GM21619 (cell line): ENCODE measurements at regions not wholly inside any gene's neighbourhood (a gene's known extent, or its start where the extent isn't known, plus 50 kb on each side); places are given as distances from the start of the nearest gene placed in this dataset.

ENCODE experiments used
- ATAC-seq: cut with Tn5 transposase; IDR thresholded peaks from one replicate; pipeline ENCODE4 v1.9.1; 2021; ENCODE audit not compliant: unreplicated experiment

- ATAC-seq = no peak
These were observed 114.8 kb upstream of the SERTAD2 start for GRCh38 chr2:64768491-64769005.

DNA sequence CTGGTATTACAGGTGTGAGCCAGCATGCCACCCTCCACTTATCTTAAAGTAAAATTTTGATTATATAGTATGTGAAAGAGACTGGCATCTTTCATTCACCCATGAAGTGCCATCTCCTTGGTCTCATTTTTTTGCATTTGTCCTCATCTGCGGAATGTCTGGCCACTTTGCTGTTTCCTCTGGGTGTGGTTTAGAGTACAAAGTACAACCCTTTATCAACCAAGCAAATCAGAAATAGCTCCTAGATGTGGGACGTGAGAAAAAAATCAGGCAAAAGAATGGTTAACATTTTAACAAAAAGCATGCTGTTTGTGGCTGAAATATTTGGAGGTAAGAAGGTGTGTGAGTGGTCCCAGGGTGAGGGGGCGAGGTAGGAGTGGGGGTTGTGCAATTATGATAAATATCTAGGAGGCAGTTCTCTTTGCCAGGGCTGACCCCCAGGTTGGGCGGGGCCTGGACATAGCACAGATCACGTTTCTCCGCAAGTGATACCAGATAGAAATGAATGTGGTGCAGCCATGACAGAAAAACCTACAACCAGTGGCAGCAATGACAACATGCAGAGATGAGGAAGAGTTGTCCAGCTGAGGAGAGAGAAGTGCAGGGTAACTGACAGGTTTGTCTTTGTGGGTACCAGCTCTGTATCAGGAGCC is 115.8 kb upstream of the SERTAD2 start:
- ATAC-seq = no peak

- no peak for ATAC-seq
These were observed 116.5 kb upstream of the SERTAD2 start for GRCh38 chr2:64770137-64770780.

DNA sequence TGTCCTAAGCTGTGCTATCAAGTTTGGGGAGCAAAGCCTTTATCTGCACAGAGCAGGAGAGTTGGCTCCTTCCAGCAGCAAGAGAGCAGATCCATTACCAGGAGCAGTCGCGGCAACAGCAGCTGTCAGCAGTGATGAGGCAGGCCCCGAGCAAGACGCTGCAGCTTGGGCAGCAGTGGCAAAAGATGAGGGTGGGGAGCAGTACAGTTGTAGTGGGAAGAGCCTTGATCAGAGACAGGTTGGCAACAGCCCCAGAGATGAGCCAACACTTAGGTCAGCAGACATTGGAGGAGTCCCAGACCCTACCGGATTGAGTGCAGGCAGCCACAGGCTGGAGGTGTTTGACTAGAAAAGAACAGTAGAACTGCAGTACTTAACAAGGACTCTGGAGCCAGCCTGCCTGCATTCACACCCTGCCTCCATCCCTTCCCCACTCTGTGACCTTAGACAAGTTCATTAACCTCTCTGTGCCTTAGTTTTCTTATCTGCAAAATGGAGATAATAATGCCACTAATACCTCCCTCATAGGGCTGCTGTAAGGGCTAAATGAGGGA is 117.1 kb upstream of the SERTAD2 start:
- ATAC-seq = no peak

DNA sequence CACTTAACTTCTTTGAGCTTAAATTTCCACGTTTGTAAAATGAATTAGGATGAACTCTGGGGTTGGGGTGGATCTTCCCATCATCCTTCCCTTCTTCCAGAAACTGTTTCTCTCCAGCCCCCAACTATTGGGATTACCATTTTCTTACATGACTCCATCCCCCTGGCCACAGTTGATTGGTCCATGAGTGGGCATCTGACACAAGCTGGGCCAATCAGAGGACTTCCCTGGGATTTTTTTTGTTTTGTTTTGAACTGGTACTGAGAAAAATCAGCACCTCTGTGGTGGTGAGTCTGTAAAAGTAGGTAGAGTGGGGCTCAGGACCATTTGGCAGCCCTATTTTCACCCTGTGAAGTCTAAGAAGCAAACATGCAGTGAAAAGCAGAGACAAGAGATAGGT is 118.0 kb upstream of the SERTAD2 start:
- no peak for ATAC-seq

DNA sequence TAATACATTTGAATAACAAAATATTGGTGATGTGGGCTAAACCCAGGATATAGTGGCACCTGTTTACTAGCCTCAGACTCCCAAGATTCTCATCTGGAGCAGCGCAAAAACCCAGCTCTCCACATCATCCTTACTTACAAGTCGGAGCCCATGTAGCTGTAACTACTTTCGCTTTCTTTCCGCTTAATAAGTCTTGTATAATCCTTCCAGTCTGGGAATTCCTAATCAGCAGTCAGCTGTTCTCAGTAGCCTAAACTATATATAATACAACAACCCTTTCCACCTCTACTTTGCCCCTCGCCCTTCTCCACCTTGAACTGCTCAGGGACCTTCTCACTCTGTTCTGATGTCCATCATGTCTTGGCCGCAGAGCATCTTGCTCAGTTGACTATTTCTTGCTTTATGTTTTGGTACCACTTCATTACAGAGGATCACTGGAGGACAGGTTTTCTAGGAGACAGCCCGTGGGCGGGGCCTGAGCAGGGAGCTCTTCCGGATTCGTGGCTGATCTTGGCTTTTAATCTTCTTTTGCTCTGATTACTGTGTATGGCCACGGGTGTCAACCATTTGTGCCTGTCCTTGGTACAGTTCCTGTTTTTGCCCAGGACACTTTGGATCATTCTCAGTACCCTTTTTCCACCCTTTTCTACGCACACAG is 119.9 kb upstream of the SERTAD2 start:
- no peak for ATAC-seq

DNA sequence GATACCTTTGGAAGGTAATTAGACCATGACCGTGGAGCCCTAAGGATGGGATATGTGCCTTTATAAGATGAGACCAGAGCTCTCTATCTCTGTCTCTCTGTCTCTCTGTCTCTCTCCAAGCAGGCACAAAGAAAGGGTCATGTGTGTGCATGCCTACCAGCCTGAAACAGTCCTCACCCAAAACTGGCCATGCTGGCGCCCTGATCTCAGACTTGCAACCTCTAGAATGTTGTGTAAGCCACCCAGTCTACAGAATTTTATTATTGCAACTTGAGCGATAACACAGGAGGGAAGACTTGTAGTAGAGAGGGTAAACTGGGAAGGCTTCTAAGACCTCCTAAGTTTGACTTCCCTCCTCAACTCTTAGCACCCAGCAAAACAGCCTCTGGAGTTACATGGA is 124.1 kb upstream of the SERTAD2 start:
- no peak for ATAC-seq

DNA sequence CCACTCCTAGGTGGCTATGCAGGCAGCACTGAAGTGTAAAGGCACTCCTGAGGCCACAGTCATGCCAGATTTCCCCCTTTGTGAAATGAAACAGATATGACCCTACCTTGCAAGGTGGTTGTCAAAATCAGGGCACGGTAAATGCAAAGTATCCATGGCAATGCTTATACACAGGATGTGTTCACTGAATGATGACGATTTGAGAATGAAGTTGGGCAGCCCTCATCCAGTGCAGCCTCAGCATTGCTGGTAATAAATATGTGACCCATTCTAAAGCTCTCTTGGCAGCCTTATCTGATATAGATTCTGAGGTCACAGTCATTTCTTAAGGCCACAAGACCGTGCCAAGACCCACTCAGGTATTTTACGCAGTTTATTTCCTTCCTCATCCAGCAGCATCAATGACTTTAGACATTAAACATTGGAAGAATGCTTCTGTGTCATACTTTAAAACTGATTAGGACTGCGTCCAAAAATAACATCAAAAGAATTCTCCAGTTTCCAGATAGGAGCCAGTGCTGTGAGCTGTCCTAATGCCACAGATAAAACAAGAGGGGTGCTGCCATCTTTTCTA is 125.5 kb upstream of the SERTAD2 start:
- ATAC-seq = no peak

- ATAC-seq = no peak
These were observed 126.3 kb upstream of the SERTAD2 start for GRCh38 chr2:64780041-64780440.

DNA sequence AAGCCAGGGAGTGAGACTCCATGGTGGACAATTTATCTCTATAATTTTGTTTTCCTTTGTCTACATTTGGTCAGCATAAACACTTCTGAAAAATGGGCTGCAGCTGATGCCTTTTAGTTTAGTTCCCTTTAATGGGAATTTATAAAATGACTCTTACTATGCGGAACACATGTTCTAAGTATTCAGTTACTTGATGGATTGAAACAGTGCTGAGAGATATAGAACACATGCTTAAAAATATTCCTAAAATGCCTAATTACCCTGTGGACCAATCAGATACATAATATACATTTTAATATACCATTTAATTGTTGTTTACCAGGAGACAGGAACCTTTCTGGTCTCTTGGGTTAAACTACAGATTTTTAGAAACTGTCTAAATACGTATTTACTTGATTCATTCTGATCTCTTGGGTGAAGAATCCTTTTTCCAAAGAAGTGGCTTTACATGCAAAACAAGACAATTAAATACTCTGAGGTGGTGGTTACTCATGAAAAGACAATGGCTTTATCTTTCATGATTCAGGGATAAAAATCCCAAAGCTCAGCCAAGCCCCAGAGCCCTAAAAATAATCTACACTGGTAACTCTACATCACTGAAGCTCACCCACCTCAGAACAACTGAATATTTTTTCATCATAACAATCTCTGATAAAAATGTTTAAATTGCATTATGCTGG is 128.1 kb upstream of the SERTAD2 start:
- no peak for ATAC-seq

DNA sequence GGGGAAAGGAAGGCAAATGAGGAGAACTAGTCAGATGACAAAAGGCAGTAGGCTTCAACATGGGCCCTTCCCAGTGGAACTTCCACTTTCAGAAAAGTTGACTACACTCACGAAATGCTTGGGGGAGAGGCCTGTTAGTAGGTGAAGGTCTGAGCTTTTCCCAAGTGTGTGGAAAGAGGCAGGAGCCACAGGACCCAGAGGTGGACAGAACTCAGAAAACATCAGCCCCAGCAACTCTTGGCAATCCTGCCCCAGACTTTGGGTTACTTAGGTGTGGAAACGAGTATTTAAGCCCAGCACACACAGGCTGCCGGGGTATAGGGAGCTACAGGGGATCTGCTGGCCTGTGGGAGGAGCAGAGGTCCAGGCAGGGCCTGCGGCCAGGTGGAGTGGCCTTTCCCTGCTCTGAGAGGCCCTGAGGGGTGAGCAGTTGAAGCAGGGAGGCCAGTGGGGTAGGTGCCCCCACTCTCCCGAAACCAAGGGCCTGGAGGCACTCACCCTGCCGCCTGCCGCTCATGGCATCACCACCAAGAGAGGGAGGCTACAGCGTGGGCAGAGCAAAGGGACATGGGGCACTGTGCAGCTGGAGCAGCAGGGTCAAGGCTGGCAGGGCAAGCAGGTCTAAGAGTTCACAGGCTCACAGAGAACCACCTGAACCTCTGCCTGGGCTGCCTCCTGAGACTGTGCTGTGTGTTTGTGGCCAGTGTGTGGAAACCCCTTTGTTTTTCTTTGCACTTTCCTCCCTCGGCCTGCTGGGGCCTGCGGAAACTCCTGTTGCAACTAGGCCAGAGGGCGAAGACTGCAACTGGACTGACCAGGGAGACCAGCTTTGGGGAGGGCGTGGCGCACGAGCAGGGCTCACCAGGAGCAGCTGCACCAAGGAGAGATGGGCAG is 130.7 kb upstream of the SERTAD2 start:
- ATAC-seq = no peak

DNA sequence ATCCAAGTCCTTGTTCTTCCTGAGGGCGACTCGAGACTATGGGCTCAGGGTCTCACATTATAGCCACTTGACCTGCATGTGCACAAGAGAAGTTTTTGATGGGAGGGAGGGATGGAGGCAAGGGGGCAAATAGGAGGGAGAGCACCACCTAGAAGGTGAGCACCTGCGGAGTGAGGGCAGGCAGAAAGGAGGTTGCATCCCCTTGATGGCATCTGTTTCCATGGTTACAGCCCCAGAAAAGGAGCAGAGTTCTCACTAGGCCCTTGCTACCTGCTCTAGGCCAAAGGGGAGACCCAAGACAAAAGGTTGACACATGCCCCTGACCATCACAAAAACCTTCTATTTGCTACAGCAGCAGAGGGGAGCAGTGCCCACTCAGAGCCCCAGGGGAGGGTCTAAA is 131.5 kb upstream of the SERTAD2 start:
- no peak for ATAC-seq

DNA sequence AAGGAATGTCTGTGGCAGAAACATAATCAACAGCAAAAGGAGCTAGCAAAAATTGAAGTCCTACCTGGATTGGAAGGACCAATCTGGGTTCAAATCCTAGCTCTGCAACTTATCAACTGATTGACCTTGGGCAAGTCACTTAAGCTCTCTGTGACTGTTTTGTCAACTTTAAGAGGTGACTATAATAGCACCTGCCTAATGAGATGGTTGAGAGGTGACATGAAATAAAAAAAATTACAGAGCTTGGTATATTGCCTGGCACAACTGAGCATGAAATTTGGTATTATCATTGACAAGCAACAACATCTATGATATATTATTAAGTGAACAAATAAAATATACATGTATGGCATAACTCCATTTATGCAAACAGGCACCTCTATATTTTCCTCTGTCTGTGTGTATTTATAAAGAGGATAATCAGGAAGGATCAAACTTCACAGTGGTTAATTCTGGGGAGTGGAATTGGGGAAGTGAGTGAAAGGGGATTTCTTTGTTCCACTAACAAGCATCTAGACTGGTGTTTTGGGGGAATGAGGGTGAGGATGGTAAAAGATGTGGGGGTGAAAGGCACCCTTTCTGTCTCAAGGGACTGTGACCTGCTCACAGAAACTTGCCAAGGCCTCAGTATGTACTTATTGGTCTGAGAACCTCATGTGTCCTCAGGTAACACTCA is 132.8 kb upstream of the SERTAD2 start:
- no peak for ATAC-seq

- ATAC-seq = no peak
These were observed 133.3 kb upstream of the SERTAD2 start for GRCh38 chr2:64787019-64787365.

- ATAC-seq = no peak
These were observed 134.0 kb upstream of the SERTAD2 start for GRCh38 chr2:64787698-64788097.

GRCh38 chr2:64789466-64790320 is 136.0 kb upstream of the SERTAD2 start:
- no peak for ATAC-seq

GRCh38 chr2:64792300-64792699 is 138.6 kb upstream of the SERTAD2 start:
- ATAC-seq = no peak

DNA sequence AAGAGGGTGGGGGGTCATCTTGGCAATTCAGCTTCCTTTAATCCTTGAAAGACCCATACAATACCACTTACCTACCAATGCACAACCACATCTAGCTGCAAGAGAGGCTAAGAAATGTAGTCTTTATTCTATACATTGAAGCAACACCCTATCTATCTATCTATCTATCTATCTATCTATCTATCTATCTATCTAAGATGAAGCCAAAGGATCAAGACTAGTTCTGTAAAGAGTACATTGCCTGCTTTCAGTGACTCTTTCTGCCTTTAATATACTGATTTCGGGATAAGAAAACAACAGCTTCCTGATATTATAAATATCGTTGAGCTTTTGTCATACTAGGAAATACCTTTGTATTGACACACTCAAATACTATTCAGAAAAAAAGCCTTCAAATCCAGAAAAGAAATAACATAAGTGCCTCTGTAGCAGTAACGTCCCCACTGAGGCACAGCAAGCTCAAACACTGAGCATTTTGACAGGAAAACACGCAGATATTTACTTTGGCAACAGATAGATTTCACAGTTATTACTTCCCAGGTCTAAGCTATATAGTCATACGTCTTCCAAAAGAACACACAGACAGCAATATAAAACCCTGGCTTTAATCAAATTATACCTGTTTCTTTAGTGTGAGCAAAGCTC is 139.4 kb upstream of the SERTAD2 start:
- ATAC-seq = no peak
